LNCAP (cell line): ENCODE measurements at regions not wholly inside any gene's neighbourhood (a gene's known extent, or its start where the extent isn't known, plus 50 kb on each side); places are given as distances from the start of the nearest gene placed in this dataset.

Experiments used
- CTCF ChIP-seq: fragments of 450-650 bp; IDR thresholded peaks from 2 replicates; pipeline ENCODE4 v1.5.1; 2017; ENCODE audit warnings: mild to moderate bottlenecking

GRCh38 chr11:134521001-134521400, 109.0 kb upstream of the B3GAT1 start:
- no peak for TF ChIP-seq CTCF

- no peak for TF ChIP-seq CTCF
Measured at GRCh38 chr11:134519788-134520187, 107.7 kb upstream of the B3GAT1 start.

- TF ChIP-seq CTCF: no peak
Measured at GRCh38 chr11:134519390-134519750, 107.3 kb upstream of the B3GAT1 start.

- TF ChIP-seq CTCF: no peak
Measured at GRCh38 chr11:134518616-134519389, 106.8 kb upstream of the B3GAT1 start.

- no peak for TF ChIP-seq CTCF
Measured at GRCh38 chr11:134517621-134518293, 105.7 kb upstream of the B3GAT1 start.

GRCh38 chr11:134517115-134517514, 105.1 kb upstream of the B3GAT1 start:
- TF ChIP-seq CTCF: no peak

GRCh38 chr11:134516529-134516928, 104.5 kb upstream of the B3GAT1 start:
- no peak for TF ChIP-seq CTCF
